AG10803 (cell line): ENCODE measurements at regions not wholly inside any gene's neighbourhood (a gene's known extent, or its start where the extent isn't known, plus 50 kb on each side); places are given as distances from the start of the nearest gene placed in this dataset.

Source experiments
- DNase-seq: peaks from one replicate; pipeline ENCODE4 v3.0.0; 2010; ENCODE audit warnings: low read depth
- H3K4me3 ChIP-seq: 2 replicates; pipeline ENCODE4 v1.5.1; 2011; ENCODE audit warnings: mild to moderate bottlenecking, low read length, control low read depth
- TF ChIP-seq, protein P1 (sequence below): conservative IDR thresholded peaks from 2 replicates; pipeline ENCODE4 v1.5.1; 2011; ENCODE audit warnings: mild to moderate bottlenecking, low read length, control low read depth, inconsistent platforms

GRCh38 chr3:161794551-161794950, 297.9 kb downstream of the OTOL1 start:
- DNase-seq = no peak
- TF ChIP-seq, protein P1, sequence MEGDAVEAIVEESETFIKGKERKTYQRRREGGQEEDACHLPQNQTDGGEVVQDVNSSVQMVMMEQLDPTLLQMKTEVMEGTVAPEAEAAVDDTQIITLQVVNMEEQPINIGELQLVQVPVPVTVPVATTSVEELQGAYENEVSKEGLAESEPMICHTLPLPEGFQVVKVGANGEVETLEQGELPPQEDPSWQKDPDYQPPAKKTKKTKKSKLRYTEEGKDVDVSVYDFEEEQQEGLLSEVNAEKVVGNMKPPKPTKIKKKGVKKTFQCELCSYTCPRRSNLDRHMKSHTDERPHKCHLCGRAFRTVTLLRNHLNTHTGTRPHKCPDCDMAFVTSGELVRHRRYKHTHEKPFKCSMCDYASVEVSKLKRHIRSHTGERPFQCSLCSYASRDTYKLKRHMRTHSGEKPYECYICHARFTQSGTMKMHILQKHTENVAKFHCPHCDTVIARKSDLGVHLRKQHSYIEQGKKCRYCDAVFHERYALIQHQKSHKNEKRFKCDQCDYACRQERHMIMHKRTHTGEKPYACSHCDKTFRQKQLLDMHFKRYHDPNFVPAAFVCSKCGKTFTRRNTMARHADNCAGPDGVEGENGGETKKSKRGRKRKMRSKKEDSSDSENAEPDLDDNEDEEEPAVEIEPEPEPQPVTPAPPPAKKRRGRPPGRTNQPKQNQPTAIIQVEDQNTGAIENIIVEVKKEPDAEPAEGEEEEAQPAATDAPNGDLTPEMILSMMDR = no peak

DNA sequence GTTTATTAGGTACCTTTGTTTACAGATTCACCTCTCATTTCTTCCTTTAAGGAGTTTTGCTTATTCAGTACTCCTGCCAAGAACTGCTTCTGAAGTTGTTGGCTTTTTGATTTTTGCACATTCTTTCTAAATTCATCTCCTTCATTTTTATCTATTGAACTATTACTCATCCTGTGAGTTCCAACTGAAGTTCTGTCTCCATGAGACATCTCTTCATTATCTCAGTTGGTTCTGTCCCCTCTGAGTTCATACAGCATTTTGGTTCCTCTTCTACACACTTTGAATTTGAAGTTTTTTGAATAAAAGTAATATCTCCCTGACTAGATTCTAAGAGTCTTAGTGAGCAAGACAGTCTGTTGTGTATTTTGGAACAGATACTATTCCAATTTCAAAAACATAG, 299.7 kb downstream of the OTOL1 start:
- TF ChIP-seq, protein P1 = no peak
- no peak overlapping the region for H3K4me3 ChIP-seq
- no peak for DNase-seq

More at GRCh38 chr3:161794551-161794950, 297.9 kb downstream of the OTOL1 start:
- no peak overlapping the region for H3K4me3 ChIP-seq

DNA sequence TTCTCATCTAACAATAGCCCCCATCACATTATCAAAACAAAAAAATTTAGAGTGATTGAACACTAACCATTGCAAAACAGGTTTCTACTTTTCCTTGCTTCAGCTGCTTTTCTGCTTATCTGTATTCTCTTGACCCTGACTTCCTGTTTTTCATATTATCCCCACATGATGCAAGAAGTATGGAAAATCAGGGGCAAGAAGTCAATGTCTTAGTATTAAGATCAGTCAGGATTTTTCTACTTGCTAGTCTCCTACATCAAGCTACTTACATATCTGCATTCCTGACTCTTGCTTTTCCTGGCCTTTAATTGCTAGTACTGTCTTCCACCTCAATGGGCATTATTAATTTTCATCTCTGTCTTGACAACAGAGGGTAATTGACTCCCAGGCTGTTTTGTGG, 300.2 kb downstream of the OTOL1 start:
- no peak for DNase-seq
- TF ChIP-seq, protein P1 = no peak
- no peak overlapping the region for H3K4me3 ChIP-seq

DNA sequence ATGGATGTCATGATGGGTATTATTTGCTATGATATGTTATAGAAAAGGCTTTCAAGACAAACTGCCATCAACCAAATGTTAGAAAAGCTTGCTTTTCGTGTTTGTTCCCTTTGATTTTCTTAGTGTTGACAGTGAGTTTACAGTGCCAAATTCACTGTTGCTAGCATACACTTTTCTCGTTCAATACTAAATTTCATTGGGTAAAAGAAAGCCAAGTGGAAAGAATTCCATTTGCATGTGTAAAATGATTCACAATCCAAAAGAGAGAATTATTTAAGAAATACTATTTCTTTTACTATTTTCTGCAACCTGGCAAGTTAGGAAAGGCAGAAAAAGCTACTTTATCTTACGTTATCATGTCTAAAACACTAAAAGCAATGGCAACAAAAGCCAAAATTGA, 301.4 kb downstream of the OTOL1 start:
- TF ChIP-seq, protein P1 = no peak
- no peak for DNase-seq
- no peak overlapping the region for H3K4me3 ChIP-seq

GRCh38 chr3:161800985-161801559, 304.5 kb downstream of the OTOL1 start:
- no peak overlapping the region for H3K4me3 ChIP-seq
- no peak for DNase-seq
- TF ChIP-seq, protein P1 = no peak

DNA sequence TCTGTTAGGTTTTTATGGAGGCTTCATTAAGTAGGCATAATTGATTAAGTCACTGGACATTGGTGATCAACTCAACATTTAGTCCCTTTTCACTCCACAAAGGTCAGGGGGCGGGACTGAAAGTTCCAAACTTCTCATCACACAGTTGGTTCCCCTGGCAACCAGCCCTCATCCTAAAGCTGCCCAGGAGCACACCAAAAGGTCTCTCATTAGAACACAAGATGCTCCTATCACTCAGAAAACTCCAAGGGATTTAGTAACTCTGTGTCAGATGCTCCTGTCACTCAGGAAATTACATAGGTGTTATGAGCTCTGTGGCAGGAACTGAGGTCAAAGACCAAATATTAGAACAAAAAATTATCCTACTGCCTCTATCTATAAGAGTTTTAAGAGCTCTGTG, 321.5 kb downstream of the OTOL1 start:
- no peak overlapping the region for H3K4me3 ChIP-seq
- TF ChIP-seq, protein P1 = no peak
- no peak for DNase-seq

DNA sequence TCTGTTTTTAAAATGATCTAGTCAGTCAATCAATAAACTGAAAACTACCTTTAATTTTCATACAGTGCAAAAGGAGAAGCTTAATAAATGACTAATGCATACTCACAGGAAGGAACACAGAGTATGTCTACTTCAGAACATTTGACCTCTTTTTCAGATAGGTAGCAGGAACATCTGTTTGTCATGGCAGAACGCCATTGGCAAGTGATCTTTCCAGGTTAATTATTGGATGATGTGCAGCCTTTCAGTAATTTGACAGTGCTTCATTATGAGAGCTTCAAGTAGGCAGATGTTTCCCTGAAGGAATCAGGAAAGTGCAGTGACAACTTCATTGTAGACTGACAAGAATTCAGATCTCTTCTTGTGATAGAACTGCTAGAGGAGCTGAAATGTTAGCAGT, 325.0 kb downstream of the OTOL1 start:
- H3K4me3 ChIP-seq = no peak overlapping the region
- TF ChIP-seq, protein P1 = no peak
- no peak for DNase-seq
